MM.1S (cell line): ENCODE measurements at regions not wholly inside any gene's neighbourhood (a gene's known extent, or its start where the extent isn't known, plus 50 kb on each side); places are given as distances from the start of the nearest gene placed in this dataset.

ENCODE experiments used
- DNase-seq: peaks from one replicate; pipeline ENCODE4 v3.0.0-alpha.2; 2015
- H2AFZ ChIP-seq: fragments of 300-600 bp; sonication (generic); 2 replicates; pipeline ENCODE4 v1.6.0; 2016; ENCODE audit warnings: antibody characterized with exemption, low read length
- H3F3A ChIP-seq: fragments of 300-600 bp; sonication (generic); 2 replicates; pipeline ENCODE4 v1.6.1; 2016; ENCODE audit warnings: mild to moderate bottlenecking, antibody characterized with exemption, low read length, moderate library complexity, mixed read lengths; ENCODE audit not compliant: insufficient read depth
- H3K27ac ChIP-seq: fragments of 300-600 bp; sonication (generic); 2 replicates; pipeline ENCODE4 v1.5.1; 2016; ENCODE audit warnings: mild to moderate bottlenecking, low read length
- H3K27me3 ChIP-seq: fragments of 300-600 bp; sonication (generic); replicated peaks from 2 replicates; pipeline ENCODE4 v1.6.0; 2016; ENCODE audit warnings: low read length; ENCODE audit not compliant: insufficient read depth
- H3K36me3 ChIP-seq: fragments of 300-600 bp; sonication (generic); replicated peaks from 2 replicates; pipeline ENCODE4 v1.6.1; 2016; ENCODE audit warnings: mild to moderate bottlenecking, low read length, mixed read lengths; ENCODE audit not compliant: insufficient read depth
- H3K4me1 ChIP-seq: fragments of 300-600 bp; sonication (generic); 2 replicates; pipeline ENCODE4 v1.6.1; 2016; ENCODE audit warnings: low read length, mixed read lengths
- H3K4me2 ChIP-seq: fragments of 300-600 bp; sonication (generic); 2 replicates; pipeline ENCODE4 v1.6.0; 2016; ENCODE audit warnings: low read depth, low read length
- H3K4me3 ChIP-seq: fragments of 300-600 bp; sonication (generic); 2 replicates; pipeline ENCODE4 v1.5.1; 2016; ENCODE audit warnings: low read length, mixed read lengths
- H3K79me2 ChIP-seq: fragments of 300-600 bp; sonication (generic); 2 replicates; pipeline ENCODE4 v1.6.1; 2016; ENCODE audit warnings: mixed run types, low read length, mixed read lengths
- H3K9ac ChIP-seq: fragments of 300-600 bp; sonication (generic); 2 replicates; pipeline ENCODE4 v1.6.1; 2016; ENCODE audit warnings: low read length, mixed read lengths
- H3K9me2 ChIP-seq: fragments of 300-600 bp; sonication (generic); replicated peaks from 2 replicates; pipeline ENCODE4 v1.6.1; 2016; ENCODE audit warnings: mild to moderate bottlenecking, low read length, mixed read lengths; ENCODE audit not compliant: insufficient read depth
- H3K9me3 ChIP-seq: fragments of 300-600 bp; sonication (generic); replicated peaks from 2 replicates; pipeline ENCODE4 v1.6.1; 2016; ENCODE audit warnings: mild to moderate bottlenecking, low read length, mixed read lengths; ENCODE audit not compliant: insufficient read depth
- H4K20me1 ChIP-seq: fragments of 300-600 bp; sonication (generic); 2 replicates; pipeline ENCODE4 v1.6.1; 2016; ENCODE audit warnings: mild to moderate bottlenecking, low read length, moderate library complexity, mixed read lengths; ENCODE audit not compliant: insufficient read depth
- CTCF ChIP-seq: fragments of 300-600 bp; sonication (generic); IDR thresholded peaks from 2 replicates; pipeline ENCODE4 v1.5.1; 2016; ENCODE audit warnings: antibody characterized with exemption, low read length, mixed read lengths
- EZH2 ChIP-seq: fragments of 300-600 bp; sonication (generic); optimal IDR thresholded peaks from 2 replicates; pipeline ENCODE3; 2017; ENCODE audit warnings: low read depth, mild to moderate bottlenecking, antibody characterized with exemption, low read length, mixed read lengths
- EZH2phosphoT487 ChIP-seq: fragments of 300-600 bp; sonication (generic); IDR thresholded peaks from 2 replicates; pipeline ENCODE4 v1.6.1; 2018; ENCODE audit warnings: antibody characterized with exemption, low read length

GRCh38 chr1:214826619-214827018 is 223.6 kb downstream of the CENPF start:
- Histone ChIP-seq H3K4me3 (no peak overlapping the region), H3K9me3 (no peaks in the 10 kb centered on the region), H3F3A (no peaks in the 10 kb centered on the region), H3K79me2 (no peaks in the 10 kb centered on the region), H4K20me1 (no peaks in the 10 kb centered on the region), H3K27me3 (no peaks in the 10 kb centered on the region), H3K9me2 (no peaks in the 10 kb centered on the region), H3K9ac (no peak overlapping the region), H2AFZ (no peak overlapping the region), H3K36me3 (no peaks in the 10 kb centered on the region), H3K27ac (no peak overlapping the region), H3K4me2 (no peak overlapping the region), H3K4me1 (no peaks in the 10 kb centered on the region)
- no peak for DNase-seq
- TF ChIP-seq EZH2 = no peak
- TF ChIP-seq CTCF = no peak
- no peak for TF ChIP-seq EZH2phosphoT487

- TF ChIP-seq EZH2 (no peak), EZH2phosphoT487 (no peak), CTCF (no peak)
- Histone ChIP-seq H3K27ac (no peak overlapping the region), H3K4me1 (no peaks in the 10 kb centered on the region), H4K20me1 (no peaks in the 10 kb centered on the region), H2AFZ (no peak overlapping the region), H3K9ac (no peak overlapping the region), H3F3A (no peaks in the 10 kb centered on the region), H3K9me3 (no peaks in the 10 kb centered on the region), H3K4me2 (no peak overlapping the region), H3K9me2 (no peaks in the 10 kb centered on the region), H3K27me3 (no peaks in the 10 kb centered on the region), H3K79me2 (no peaks in the 10 kb centered on the region), H3K36me3 (no peaks in the 10 kb centered on the region), H3K4me3 (no peak overlapping the region)
- DNase-seq = no peak
These were observed 224.9 kb downstream of the CENPF start for GRCh38 chr1:214827883-214828282.

GRCh38 chr1:214830941-214831340 is 227.9 kb downstream of the CENPF start:
- Histone ChIP-seq H3K4me2 (no peak overlapping the region), H3K79me2 (no peaks in the 10 kb centered on the region), H3K27me3 (no peaks in the 10 kb centered on the region), H3K36me3 (no peaks in the 10 kb centered on the region), H4K20me1 (no peaks in the 10 kb centered on the region), H3K27ac (no peak overlapping the region), H2AFZ (no peak overlapping the region), H3K4me3 (no peak overlapping the region), H3K9me3 (no peaks in the 10 kb centered on the region), H3K9me2 (no peaks in the 10 kb centered on the region), H3F3A (no peaks in the 10 kb centered on the region), H3K4me1 (no peaks in the 10 kb centered on the region), H3K9ac (no peak overlapping the region)
- DNase-seq = no peak
- TF ChIP-seq EZH2 (no peak), EZH2phosphoT487 (no peak), CTCF (no peak)
